GM23338 (cell line): ENCODE measurements at regions not wholly inside any gene's neighbourhood (a gene's known extent, or its start where the extent isn't known, plus 50 kb on each side); places are given as distances from the start of the nearest gene placed in this dataset.

Experiments
- ATAC-seq: fragments of 200-7000 bp; cut with Tn5 transposase; 3 replicates; pipeline ENCODE4 v1.9.1; 2020
- DNase-seq: peaks from one replicate; pipeline ENCODE4 v3.0.0-alpha.2; 2015; ENCODE audit warnings: low spot score
- H2AFZ ChIP-seq: fragments of 200-600 bp; sonication (generic); 2 replicates; pipeline ENCODE4 v1.8.0; 2016; ENCODE audit warnings: antibody characterized with exemption, mild to moderate bottlenecking, moderate library complexity
- H3F3A ChIP-seq: fragments of 200-600 bp; sonication (generic); replicated peaks from 2 replicates; pipeline ENCODE4 v1.8.0; 2017; ENCODE audit warnings: antibody characterized with exemption, mixed run types, low read depth
- H3K27ac ChIP-seq: fragments of 200-600 bp; sonication (generic); 2 replicates; pipeline ENCODE4 v1.6.1; 2016; ENCODE audit warnings: low read depth
- H3K27me3 ChIP-seq: fragments of 200-600 bp; sonication (generic); 2 replicates; pipeline ENCODE4 v1.8.0; 2016; ENCODE audit warnings: mild to moderate bottlenecking, mixed run types, moderate library complexity; ENCODE audit not compliant: insufficient read depth
- H3K36me3 ChIP-seq: fragments of 200-600 bp; sonication (generic); 2 replicates; pipeline ENCODE4 v1.8.0; 2016; ENCODE audit warnings: mild to moderate bottlenecking; ENCODE audit not compliant: insufficient read depth
- H3K4me1 ChIP-seq: fragments of 200-600 bp; sonication (generic); 2 replicates; pipeline ENCODE4 v1.8.0; 2016; ENCODE audit warnings: mild to moderate bottlenecking, moderate library complexity; ENCODE audit not compliant: insufficient read depth
- H3K4me2 ChIP-seq: fragments of 200-600 bp; sonication (generic); 2 replicates; pipeline ENCODE4 v1.7.1; 2017; ENCODE audit warnings: mixed run types
- H3K4me3 ChIP-seq: fragments of 200-600 bp; sonication (generic); 2 replicates; pipeline ENCODE4 v1.6.1; 2016; ENCODE audit warnings: mixed run types
- H3K79me2 ChIP-seq: fragments of 200-600 bp; sonication (generic); replicated peaks from 2 replicates; pipeline ENCODE4 v1.8.0; 2017; ENCODE audit warnings: mild to moderate bottlenecking; ENCODE audit not compliant: insufficient read depth
- H3K9me2 ChIP-seq: fragments of 200-600 bp; sonication (generic); 2 replicates; pipeline ENCODE4 v1.8.0; 2017; ENCODE audit not compliant: insufficient read depth
- H4K20me1 ChIP-seq: fragments of 200-600 bp; sonication (generic); replicated peaks from 2 replicates; pipeline ENCODE4 v1.8.0; 2017; ENCODE audit warnings: mild to moderate bottlenecking; ENCODE audit not compliant: insufficient read depth
- H3K27ac Mint-ChIP-seq: 2 replicates; pipeline ENCODE4 v1.8.0; 2020; ENCODE audit warnings: inconsistent platforms, mild to moderate bottlenecking, moderate library complexity, mixed read lengths
- H3K27me3 Mint-ChIP-seq: 3 replicates; pipeline ENCODE4 v1.8.0; 2022; ENCODE audit warnings: low read depth, mild to moderate bottlenecking, moderate library complexity, mixed read lengths, inconsistent platforms; ENCODE audit not compliant: insufficient read depth, poor library complexity
- H3K36me3 Mint-ChIP-seq: 3 replicates; pipeline ENCODE4 v1.8.0; 2021; ENCODE audit warnings: low read depth, mild to moderate bottlenecking, inconsistent platforms, moderate library complexity, mixed read lengths
- H3K4me1 Mint-ChIP-seq: 3 replicates; pipeline ENCODE4 v1.8.0; 2020; ENCODE audit warnings: mild to moderate bottlenecking, inconsistent platforms, mixed read lengths
- H3K4me3 Mint-ChIP-seq: 3 replicates; pipeline ENCODE4 v1.8.0; 2021; ENCODE audit warnings: moderate library complexity, mild to moderate bottlenecking, inconsistent platforms, mixed read lengths
- H3K9me3 Mint-ChIP-seq: 3 replicates; pipeline ENCODE4 v1.8.0; 2020; ENCODE audit warnings: moderate library complexity, mild to moderate bottlenecking, inconsistent platforms, mixed read lengths
- CREB1 ChIP-seq: fragments of 250-450 bp; sonication (Bioruptor Pico); IDR thresholded peaks from 2 replicates; pipeline ENCODE4 v1.5.0; 2020; ENCODE audit warnings: low read depth, mild to moderate bottlenecking, moderate library complexity
- CTCF ChIP-seq, 2 experiments: fragments of 200-600 bp in 1 of 2; sonication (generic) in 1 of 2; conservative IDR thresholded peaks; 2 replicates each; pipeline versions ENCODE4 v1.5.1 to v1.6.1; 2016 to 2017; ENCODE audit warnings: antibody characterized with exemption in 2 of 2, low read depth in 2 of 2, mild to moderate bottlenecking in 2 of 2, moderate library complexity in 1 of 2
- EZH2 ChIP-seq: fragments of 200-600 bp; sonication (generic); IDR thresholded peaks from one replicate; pipeline ENCODE4 v1.8.0; 2017; ENCODE audit warnings: antibody characterized with exemption, mild to moderate bottlenecking, low read depth; ENCODE audit not compliant: unreplicated experiment
- EZH2phosphoT487 ChIP-seq: fragments of 200-600 bp; sonication (generic); IDR thresholded peaks from one replicate; pipeline ENCODE4 v1.8.1; 2018; ENCODE audit warnings: antibody characterized with exemption; ENCODE audit not compliant: unreplicated experiment
- JUNB ChIP-seq: IDR thresholded peaks from one replicate; pipeline ENCODE4 v1.6.1; 2016; ENCODE audit warnings: antibody characterized with exemption; ENCODE audit not compliant: unreplicated experiment
- NANOG ChIP-seq: IDR thresholded peaks from 2 replicates; pipeline ENCODE4 v1.6.1; 2016; ENCODE audit warnings: antibody characterized with exemption, borderline replicate concordance
- POLR2AphosphoS5 ChIP-seq: IDR thresholded peaks from 2 replicates; pipeline ENCODE4 v1.6.1; 2016; ENCODE audit warnings: antibody characterized with exemption, low read depth
- REST ChIP-seq: IDR thresholded peaks from one replicate; pipeline ENCODE4 v1.6.1; 2018; ENCODE audit warnings: antibody characterized with exemption; ENCODE audit not compliant: unreplicated experiment
- STAT1 ChIP-seq: IDR thresholded peaks from one replicate; pipeline ENCODE4 v1.6.1; 2016; ENCODE audit warnings: antibody characterized with exemption; ENCODE audit not compliant: unreplicated experiment
- ZNF114 ChIP-seq: fragments of 250-450 bp; sonication (Bioruptor Pico); IDR thresholded peaks from 2 replicates; pipeline ENCODE4 v1.5.0; 2020; ENCODE audit warnings: mild to moderate bottlenecking, moderate library complexity
- ZNF331 ChIP-seq: fragments of 250-450 bp; sonication (Bioruptor Pico); IDR thresholded peaks from 2 replicates; pipeline ENCODE4 v1.5.0; 2020; ENCODE audit warnings: low read depth, mild to moderate bottlenecking, moderate library complexity
- TF ChIP-seq, protein P1 (sequence below): fragments of 250-450 bp; sonication (Bioruptor Pico); IDR thresholded peaks from 2 replicates; pipeline ENCODE4 v1.5.0; 2020; ENCODE audit warnings: mild to moderate bottlenecking, moderate library complexity
- TF ChIP-seq, protein P2 (sequence below): IDR thresholded peaks from 2 replicates; pipeline ENCODE4 v1.6.1; 2016; ENCODE audit warnings: antibody characterized with exemption

GRCh38 chr9:86671018-86671417 is 276.3 kb downstream of the GAS1 start:
- ATAC-seq: no peak
- H3K4me3 ChIP-seq: no peak overlapping the region
- H3K36me3 ChIP-seq: no peaks in the 10 kb centered on the region
- H2AFZ ChIP-seq: no peak overlapping the region
- H3K27ac ChIP-seq: no peak overlapping the region
- TF ChIP-seq CREB1 (CRISPR knock-in tag) (no peak), POLR2AphosphoS5 (no peak), NANOG (no peak), ZNF114 (no peak), ZNF331 (CRISPR knock-in tag) (no peak), EZH2phosphoT487 (no peak), STAT1 (no peak), EZH2 (no peak), REST (no peak), JUNB (no peak), CTCF (conservative IDR thresholded peaks at IDR 0.05; ENCODE audit: low read depth in 2 of 2) (no peak)
- TF ChIP-seq, protein P1, sequence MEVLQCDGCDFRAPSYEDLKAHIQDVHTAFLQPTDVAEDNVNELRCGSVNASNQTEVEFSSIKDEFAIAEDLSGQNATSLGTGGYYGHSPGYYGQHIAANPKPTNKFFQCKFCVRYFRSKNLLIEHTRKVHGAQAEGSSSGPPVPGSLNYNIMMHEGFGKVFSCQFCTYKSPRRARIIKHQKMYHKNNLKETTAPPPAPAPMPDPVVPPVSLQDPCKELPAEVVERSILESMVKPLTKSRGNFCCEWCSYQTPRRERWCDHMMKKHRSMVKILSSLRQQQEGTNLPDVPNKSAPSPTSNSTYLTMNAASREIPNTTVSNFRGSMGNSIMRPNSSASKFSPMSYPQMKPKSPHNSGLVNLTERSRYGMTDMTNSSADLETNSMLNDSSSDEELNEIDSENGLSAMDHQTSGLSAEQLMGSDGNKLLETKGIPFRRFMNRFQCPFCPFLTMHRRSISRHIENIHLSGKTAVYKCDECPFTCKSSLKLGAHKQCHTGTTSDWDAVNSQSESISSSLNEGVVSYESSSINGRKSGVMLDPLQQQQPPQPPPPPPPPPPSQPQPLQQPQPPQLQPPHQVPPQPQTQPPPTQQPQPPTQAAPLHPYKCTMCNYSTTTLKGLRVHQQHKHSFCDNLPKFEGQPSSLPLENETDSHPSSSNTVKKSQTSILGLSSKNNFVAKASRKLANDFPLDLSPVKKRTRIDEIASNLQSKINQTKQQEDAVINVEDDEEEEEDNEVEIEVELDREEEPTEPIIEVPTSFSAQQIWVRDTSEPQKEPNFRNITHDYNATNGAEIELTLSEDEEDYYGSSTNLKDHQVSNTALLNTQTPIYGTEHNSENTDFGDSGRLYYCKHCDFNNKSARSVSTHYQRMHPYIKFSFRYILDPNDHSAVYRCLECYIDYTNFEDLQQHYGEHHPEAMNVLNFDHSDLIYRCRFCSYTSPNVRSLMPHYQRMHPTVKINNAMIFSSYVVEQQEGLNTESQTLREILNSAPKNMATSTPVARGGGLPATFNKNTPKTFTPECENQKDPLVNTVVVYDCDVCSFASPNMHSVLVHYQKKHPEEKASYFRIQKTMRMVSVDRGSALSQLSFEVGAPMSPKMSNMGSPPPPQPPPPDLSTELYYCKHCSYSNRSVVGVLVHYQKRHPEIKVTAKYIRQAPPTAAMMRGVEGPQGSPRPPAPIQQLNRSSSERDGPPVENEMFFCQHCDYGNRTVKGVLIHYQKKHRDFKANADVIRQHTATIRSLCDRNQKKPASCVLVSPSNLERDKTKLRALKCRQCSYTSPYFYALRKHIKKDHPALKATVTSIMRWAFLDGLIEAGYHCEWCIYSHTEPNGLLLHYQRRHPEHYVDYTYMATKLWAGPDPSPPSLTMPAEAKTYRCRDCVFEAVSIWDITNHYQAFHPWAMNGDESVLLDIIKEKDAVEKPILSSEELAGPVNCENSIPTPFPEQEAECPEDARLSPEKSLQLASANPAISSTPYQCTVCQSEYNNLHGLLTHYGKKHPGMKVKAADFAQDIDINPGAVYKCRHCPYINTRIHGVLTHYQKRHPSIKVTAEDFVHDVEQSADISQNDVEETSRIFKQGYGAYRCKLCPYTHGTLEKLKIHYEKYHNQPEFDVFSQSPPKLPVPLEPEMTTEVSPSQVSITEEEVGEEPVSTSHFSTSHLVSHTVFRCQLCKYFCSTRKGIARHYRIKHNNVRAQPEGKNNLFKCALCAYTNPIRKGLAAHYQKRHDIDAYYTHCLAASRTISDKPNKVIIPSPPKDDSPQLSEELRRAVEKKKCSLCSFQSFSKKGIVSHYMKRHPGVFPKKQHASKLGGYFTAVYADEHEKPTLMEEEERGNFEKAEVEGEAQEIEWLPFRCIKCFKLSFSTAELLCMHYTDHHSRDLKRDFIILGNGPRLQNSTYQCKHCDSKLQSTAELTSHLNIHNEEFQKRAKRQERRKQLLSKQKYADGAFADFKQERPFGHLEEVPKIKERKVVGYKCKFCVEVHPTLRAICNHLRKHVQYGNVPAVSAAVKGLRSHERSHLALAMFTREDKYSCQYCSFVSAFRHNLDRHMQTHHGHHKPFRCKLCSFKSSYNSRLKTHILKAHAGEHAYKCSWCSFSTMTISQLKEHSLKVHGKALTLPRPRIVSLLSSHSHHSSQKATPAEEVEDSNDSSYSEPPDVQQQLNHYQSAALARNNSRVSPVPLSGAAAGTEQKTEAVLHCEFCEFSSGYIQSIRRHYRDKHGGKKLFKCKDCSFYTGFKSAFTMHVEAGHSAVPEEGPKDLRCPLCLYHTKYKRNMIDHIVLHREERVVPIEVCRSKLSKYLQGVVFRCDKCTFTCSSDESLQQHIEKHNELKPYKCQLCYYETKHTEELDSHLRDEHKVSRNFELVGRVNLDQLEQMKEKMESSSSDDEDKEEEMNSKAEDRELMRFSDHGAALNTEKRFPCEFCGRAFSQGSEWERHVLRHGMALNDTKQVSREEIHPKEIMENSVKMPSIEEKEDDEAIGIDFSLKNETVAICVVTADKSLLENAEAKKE (CRISPR knock-in tag): no peak
- TF ChIP-seq, protein P2, sequence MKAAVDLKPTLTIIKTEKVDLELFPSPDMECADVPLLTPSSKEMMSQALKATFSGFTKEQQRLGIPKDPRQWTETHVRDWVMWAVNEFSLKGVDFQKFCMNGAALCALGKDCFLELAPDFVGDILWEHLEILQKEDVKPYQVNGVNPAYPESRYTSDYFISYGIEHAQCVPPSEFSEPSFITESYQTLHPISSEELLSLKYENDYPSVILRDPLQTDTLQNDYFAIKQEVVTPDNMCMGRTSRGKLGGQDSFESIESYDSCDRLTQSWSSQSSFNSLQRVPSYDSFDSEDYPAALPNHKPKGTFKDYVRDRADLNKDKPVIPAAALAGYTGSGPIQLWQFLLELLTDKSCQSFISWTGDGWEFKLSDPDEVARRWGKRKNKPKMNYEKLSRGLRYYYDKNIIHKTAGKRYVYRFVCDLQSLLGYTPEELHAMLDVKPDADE: no peak
- H3K4me1 ChIP-seq: no peaks in the 10 kb centered on the region
- H3K9me2 ChIP-seq: no peaks in the 10 kb centered on the region
- H3K4me1 Mint-ChIP-seq: no peaks in the 10 kb centered on the region
- peaks cover 5% of the 10 kb centered on the region for H3K27me3 Mint-ChIP-seq
- H3F3A ChIP-seq: no peaks in the 10 kb centered on the region
- DNase-seq: no peak
- H3K27me3 ChIP-seq: no peaks in the 10 kb centered on the region
- H3K4me3 Mint-ChIP-seq: no peak overlapping the region
- H3K27ac Mint-ChIP-seq: no peak overlapping the region
- no peaks in the 10 kb centered on the region for H3K79me2 ChIP-seq
- H4K20me1 ChIP-seq: no peaks in the 10 kb centered on the region
- no peaks in the 10 kb centered on the region for H3K36me3 Mint-ChIP-seq
- H3K4me2 ChIP-seq: no peak overlapping the region
- H3K9me3 Mint-ChIP-seq: 0 out of 3 replicates have a peak, but pooled peaks cover 4% of the 10 kb centered on the region
